Type B pancreatic cell (in vitro differentiated cells): ENCODE measurements at regions not wholly inside any gene's neighbourhood (a gene's known extent, or its start where the extent isn't known, plus 50 kb on each side); places are given as distances from the start of the nearest gene placed in this dataset.
A peak's percentile ranks its signal among the peaks of the same experiment; 100 is the strongest.

Experiments used
- DNase-seq: peaks from one replicate; pipeline ENCODE4 v3.0.0; 2021; ENCODE audit warnings: mixed read lengths; ENCODE audit not compliant: unreplicated experiment; ENCODE audit errors: extremely low spot score
- H3K27ac Mint-ChIP-seq: 2 replicates; pipeline ENCODE4 v1.8.0; 2021; ENCODE audit warnings: mild to moderate bottlenecking, mixed read lengths
- H3K27me3 Mint-ChIP-seq: 2 replicates; pipeline ENCODE4 v1.8.0; 2021; ENCODE audit warnings: mixed read lengths
- H3K36me3 Mint-ChIP-seq: 2 replicates; pipeline ENCODE4 v1.8.0; 2021; ENCODE audit warnings: mixed read lengths
- H3K4me1 Mint-ChIP-seq: one replicate; pipeline ENCODE4 v1.8.0; 2021; ENCODE audit warnings: mixed read lengths; ENCODE audit not compliant: unreplicated experiment
- H3K4me3 Mint-ChIP-seq: 2 replicates; pipeline ENCODE4 v1.8.0; 2021; ENCODE audit warnings: mild to moderate bottlenecking, mixed read lengths
- H3K9me3 Mint-ChIP-seq: 2 replicates; pipeline ENCODE4 v1.8.0; 2021; ENCODE audit warnings: mixed read lengths
- TF ChIP-seq, protein P1 (sequence below): fragments of 200-600 bp; sonication (generic); conservative IDR thresholded peaks from 2 replicates; pipeline ENCODE4 v1.5.0; 2021; ENCODE audit warnings: antibody characterized with exemption, mild to moderate bottlenecking

DNA sequence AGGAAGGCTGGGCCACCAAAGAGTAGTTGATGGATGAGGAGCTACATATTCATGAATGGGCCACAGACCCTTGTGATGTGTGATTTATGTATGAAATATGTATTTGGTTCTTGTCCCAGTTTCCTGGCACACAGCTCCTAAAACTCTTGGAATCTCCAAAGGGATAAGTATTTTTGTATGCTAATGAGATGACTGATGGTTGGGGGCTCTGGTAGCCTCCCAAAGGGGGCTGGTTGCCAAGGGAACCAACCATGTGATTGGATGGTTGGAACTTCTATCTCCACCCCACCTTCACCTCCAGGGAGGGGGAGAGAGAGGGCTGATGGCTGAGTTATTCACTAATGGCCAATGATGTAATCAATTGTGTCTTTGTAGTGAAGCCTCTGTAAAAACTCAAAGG, 77.1 kb downstream of the ZNF281 start:
- no peaks in the 10 kb centered on the region for H3K36me3 Mint-ChIP-seq
- no peak for DNase-seq
- peaks cover 33% of the 10 kb centered on the region for H3K4me1 Mint-ChIP-seq
- TF ChIP-seq, protein P1, sequence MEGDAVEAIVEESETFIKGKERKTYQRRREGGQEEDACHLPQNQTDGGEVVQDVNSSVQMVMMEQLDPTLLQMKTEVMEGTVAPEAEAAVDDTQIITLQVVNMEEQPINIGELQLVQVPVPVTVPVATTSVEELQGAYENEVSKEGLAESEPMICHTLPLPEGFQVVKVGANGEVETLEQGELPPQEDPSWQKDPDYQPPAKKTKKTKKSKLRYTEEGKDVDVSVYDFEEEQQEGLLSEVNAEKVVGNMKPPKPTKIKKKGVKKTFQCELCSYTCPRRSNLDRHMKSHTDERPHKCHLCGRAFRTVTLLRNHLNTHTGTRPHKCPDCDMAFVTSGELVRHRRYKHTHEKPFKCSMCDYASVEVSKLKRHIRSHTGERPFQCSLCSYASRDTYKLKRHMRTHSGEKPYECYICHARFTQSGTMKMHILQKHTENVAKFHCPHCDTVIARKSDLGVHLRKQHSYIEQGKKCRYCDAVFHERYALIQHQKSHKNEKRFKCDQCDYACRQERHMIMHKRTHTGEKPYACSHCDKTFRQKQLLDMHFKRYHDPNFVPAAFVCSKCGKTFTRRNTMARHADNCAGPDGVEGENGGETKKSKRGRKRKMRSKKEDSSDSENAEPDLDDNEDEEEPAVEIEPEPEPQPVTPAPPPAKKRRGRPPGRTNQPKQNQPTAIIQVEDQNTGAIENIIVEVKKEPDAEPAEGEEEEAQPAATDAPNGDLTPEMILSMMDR = no peak
- H3K9me3 Mint-ChIP-seq = no peaks in the 10 kb centered on the region
- H3K27ac Mint-ChIP-seq = no peak overlapping the region
- peaks cover 14% of the 10 kb centered on the region for H3K27me3 Mint-ChIP-seq
- H3K4me3 Mint-ChIP-seq = no peak overlapping the region

DNA sequence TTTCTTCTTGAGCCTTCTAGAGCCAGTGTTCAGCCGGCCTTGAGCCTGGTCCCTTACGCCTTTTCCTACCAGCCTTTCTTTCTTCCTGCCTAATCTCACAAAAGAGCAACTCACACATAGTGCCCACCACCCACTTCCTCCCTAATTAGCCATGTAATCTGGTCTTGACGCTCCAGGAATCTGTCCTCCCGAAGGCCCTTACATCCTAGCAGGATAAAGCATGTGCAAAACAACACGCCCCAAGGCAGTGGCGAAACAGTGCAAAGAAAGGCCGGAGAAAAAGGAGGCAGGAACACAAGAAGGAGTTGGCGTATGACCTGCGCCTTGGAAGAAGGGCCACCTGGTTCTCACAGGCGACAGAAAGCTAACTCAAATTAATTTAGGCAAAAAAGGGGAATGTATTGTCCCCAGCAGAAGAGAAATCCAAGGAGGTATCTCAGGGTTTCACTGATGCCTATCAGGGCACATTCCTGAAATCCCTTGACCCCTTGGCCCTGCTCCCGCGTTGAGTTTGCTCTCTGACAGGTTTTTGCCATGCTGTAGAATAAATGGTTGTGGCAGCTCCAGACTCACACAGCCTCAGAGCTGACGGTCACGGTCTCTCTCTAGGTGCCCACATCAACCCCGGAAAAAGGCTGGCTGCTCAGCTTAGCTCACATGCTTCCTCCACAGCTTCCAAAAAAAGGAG, 79.0 kb downstream of the ZNF281 start:
- TF ChIP-seq, protein P1 = no peak
- peak overlapping the region; percentile 10 for H3K27ac Mint-ChIP-seq
- H3K4me3 Mint-ChIP-seq = no peak overlapping the region
- DNase-seq = no peak
- H3K9me3 Mint-ChIP-seq = no peaks in the 10 kb centered on the region
- no peaks in the 10 kb centered on the region for H3K36me3 Mint-ChIP-seq
- H3K27me3 Mint-ChIP-seq = peaks cover 23% of the 10 kb centered on the region
- H3K4me1 Mint-ChIP-seq = peaks cover 19% of the 10 kb centered on the region

DNA sequence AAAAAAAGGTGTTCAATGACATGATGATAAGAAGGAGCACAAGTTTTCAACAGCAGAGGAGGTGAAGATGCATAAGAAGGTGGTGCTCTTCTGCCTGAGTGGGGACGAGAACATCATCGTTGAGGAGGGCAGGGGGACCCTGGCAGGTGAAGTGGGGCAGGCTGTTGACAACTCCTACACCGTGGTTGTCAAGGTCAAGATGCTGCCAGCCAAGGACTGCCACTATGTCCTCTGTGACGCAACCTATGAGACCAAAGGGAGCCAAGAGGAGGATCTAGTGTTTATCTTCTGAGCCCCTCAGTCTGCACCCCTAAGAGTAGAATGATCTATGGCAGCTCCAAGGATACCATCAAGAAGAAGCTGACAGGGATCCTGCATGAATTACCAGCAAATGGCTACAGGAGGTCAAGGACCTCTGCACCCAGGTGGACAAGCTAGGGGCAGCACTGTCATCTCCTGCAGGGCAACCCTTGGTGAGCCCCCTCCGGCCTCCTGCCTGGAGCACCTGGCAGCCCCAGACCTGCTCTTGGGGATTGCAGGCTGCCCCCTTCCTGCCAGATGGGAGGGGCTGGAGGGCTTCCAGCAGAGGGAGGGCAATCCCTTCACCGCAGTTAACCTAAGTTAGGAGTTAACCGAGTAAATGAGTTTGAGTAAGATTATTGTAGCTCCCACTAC, 80.5 kb downstream of the ZNF281 start:
- H3K4me3 Mint-ChIP-seq = no peak overlapping the region
- no peak overlapping the region for H3K27ac Mint-ChIP-seq
- no peaks in the 10 kb centered on the region for H3K9me3 Mint-ChIP-seq
- DNase-seq = no peak
- peaks cover under 1% of the 10 kb centered on the region for H3K36me3 Mint-ChIP-seq
- TF ChIP-seq, protein P1 = no peak
- peaks cover 19% of the 10 kb centered on the region for H3K4me1 Mint-ChIP-seq
- H3K27me3 Mint-ChIP-seq = peaks cover 23% of the 10 kb centered on the region

DNA sequence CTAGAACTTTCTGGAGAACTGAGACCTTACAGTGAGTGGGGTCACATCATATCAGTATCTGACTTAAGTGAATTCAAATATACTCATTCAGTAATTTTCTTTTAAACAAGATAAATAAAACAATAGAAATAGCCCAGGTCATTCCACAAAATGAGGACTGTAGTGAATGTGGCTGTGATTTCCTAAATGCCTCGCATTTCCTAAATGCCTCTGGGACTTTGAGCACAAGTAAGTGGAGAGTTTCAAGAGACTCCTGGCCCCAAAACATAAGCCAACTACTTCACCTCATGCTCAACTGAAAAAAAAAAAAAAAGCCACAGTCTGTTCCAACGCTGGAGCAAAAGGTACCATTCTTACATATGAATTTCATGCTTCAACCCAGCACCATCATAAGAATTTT, 81.5 kb downstream of the ZNF281 start:
- H3K9me3 Mint-ChIP-seq = peaks cover 4% of the 10 kb centered on the region
- peaks cover 3% of the 10 kb centered on the region for H3K36me3 Mint-ChIP-seq
- peaks cover 23% of the 10 kb centered on the region for H3K27me3 Mint-ChIP-seq
- H3K4me1 Mint-ChIP-seq = peaks cover 19% of the 10 kb centered on the region
- TF ChIP-seq, protein P1 = no peak
- no peak overlapping the region for H3K27ac Mint-ChIP-seq
- H3K4me3 Mint-ChIP-seq = no peak overlapping the region
- no peak for DNase-seq

DNA sequence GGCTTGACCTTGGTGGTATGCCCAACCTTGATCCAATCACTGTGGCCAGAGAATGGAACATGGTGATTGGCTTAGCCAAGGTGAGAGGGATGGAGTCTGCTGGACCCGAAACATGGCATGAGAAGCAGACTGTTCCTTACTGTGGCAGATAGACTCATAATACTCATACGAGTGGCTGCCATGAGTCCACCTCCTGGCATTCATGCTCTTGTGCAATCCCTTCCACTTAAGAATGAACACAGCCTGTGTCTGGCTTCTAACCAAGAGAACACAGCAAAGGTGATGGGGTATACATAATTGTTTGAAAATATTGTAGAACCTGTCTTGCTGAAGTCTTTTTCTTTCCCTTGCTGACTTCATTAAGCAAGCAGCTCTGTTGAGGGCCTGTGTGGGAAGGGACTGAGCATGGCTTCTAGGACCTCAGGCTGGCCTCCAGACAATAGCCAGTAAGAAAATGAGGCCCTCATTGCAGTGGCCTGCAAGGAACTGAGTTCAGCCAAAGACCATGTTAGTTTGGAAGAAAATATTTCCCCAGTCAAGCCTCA, 85.9 kb downstream of the ZNF281 start:
- TF ChIP-seq, protein P1 = no peak
- Mint-ChIP-seq H3K36me3 (peaks cover 3% of the 10 kb centered on the region), H3K4me1 (peaks cover 4% of the 10 kb centered on the region), H3K27ac (no peak overlapping the region), H3K4me3 (no peak overlapping the region), H3K27me3 (peaks cover 25% of the 10 kb centered on the region), H3K9me3 (peaks cover 4% of the 10 kb centered on the region)
- no peak for DNase-seq
